ENCODE measurements at regions not wholly inside any gene's neighbourhood (a gene's known extent, or its start where the extent isn't known, plus 50 kb on each side); places are given as distances from the start of the nearest gene placed in this dataset.
"Not testable (repeated sequence)": the region's sequence is repeated elsewhere in the genome, so short reads cannot be mapped to it uniquely, and the experiment has no call there.

DNA sequence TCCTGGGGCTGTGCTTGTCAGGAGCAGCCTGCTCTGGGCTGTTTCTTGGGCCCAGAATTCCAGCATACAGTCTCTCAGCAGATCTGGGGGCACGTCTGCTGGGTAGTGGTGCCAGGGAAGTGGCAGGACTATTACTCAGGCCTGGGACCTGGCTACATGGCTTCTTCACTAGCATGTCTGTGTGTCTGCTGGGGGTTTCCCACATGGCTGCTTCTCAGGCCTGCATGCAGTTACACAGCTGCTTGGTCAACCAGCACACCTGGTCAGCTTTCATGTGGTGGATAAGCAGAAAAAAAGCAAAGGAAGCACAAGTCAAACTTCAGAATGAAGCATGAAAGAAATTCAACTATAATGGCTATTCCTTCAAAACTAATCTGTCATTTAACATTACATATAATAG lies 316.2 kb upstream of the NOX3 start:
- no peak for DNase-seq (ENCODE audit: low read depth in 2 of 2)

DNA sequence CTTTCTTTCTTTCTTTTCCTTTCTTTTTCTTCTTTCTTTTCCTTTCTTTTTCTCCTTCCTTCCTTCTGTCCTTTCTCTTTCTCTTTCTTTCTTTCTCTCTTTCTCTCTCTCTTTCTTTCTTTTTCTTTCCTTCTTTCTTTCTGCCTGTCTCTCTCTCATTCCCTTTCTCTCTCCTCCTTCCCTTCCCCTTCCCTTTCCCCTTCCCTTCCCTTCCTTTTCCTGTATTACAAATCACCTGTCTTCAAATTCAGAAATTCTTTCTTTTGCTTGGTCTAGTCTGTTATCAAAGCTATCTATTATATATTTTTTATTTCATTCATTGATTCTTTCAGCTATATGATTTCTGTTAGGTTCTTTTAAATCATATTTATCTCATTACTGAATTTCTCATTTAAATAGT lies 315.2 kb upstream of the NOX3 start:
- DNase-seq (ENCODE audit: low read depth in 2 of 2), result no peak

DNA sequence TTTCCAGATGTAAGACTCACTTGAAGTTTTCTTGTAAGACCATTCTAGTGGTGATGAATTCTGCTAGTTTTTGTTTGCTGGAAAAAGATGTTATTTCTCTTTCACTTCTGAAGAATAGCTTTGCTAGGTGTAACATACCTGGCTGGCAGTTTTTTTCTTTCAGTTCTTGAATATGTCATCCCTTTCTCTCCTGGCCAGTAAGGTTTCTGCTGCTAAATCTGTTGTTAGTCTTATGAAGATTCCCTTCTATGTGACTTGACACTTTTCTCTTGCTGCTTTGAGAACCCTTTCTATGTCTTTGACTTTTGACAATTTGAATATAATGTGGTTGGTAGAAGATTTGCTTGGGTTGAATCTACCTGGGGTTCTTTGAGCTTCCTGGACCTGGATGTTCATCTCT lies 314.7 kb upstream of the NOX3 start:
- no peak for DNase-seq (ENCODE audit: low read depth in 2 of 2)

DNA sequence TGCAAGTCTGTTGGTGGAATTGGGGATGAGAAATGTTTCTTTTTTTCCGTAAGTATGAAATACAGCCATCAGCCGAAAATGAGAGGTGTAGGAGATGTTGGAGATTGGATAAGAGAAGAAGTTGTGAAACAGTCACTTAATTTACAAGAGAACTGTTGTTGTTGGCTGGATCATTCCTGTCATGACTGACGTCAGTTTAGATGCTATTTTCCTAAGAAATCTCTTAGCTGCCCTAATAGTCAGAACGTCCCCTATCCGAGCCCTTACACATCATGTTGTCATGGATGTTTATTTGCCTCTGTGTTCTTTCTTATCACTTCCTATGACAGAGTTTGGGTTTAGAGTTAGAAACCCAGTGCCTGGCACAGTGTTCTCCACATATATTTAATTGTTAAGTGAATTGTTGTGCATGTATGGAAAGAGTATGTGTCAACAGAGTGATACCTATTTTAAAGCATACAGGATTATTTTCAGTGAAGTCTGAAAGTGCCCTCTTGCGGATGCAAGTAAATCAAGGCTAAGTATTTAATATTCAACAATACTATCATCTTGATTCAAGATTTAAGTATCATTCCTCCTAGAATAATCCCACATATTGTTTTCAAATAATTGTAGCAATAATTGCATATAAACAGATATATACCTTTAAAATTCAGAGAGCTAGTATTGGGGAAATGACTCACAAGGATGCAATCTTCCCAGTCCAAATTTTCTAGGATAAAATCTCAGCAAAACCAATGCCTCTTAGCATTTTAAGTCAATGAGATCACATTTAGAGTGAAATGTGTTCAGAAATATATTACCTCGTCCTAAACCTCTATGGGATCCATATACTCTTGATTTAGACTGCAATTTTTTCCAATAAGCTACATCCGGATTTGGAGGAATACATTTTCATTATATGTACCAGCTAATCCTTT lies 309.9 kb upstream of the NOX3 start:
- peak; percentile 30 to 35 for DNase-seq (ENCODE audit: low read depth in 2 of 2)

DNA sequence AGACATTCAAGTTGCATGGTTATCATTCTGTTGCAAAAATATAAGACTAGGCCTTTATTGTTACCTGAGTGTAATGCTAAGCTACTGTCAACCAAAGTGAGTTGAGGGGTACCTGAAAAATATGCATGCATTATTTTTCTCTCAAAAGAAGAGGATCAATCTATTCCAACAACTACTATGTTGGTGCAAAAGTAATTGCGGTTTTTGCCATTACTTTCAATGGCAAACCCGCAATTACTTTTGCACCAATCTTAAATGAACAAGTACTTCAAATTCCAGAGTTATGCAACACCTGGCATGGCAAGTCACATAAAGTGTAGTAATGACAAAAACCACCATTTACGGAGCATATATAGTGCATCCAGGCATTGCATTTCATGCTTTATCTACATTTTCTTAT lies 307.0 kb upstream of the NOX3 start:
- no peak for DNase-seq (ENCODE audit: low read depth in 2 of 2)

DNA sequence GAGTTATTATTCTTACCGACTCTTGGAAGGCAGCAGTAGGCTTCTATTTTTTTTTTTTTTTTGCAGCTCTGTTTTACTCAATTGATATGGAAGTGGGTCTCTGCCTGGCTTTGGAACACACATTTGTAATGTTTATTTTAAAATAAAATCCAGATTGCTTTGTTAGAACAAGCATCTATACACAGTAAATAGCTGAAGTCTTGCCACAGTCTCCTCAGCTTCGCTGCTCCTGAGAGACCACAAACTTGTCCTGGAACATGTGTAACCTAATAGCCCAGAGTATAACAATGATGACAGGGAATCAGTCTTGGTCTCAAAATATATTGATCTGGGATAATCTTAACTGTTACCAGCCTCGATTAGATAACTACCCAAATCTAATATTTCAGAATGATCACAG lies 299.8 kb upstream of the NOX3 start:
- DNase-seq (ENCODE audit: low read depth in 2 of 2), result no peak

DNA sequence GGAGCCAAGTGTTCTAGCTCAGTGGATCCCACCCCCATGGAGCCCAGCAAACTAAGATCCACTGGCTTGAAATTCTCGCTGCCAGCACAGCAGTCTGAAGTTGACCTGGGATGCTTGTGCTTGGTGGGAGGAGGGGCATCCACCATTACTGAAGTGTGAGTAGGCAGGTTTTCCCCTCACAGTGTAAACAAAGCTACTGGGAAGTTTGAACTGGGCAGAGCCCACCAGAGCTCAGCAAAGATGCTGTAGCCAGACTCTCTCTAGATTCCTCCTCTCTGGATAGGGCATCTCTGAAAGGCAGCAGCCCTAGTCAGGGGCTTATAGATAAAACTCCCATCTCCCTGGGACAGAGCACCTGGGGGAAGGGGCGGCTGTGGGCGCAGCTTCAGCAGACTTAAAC lies 293.1 kb upstream of the NOX3 start:
- DNase-seq (ENCODE audit: low read depth in 2 of 2), result not testable (repeated sequence)

DNA sequence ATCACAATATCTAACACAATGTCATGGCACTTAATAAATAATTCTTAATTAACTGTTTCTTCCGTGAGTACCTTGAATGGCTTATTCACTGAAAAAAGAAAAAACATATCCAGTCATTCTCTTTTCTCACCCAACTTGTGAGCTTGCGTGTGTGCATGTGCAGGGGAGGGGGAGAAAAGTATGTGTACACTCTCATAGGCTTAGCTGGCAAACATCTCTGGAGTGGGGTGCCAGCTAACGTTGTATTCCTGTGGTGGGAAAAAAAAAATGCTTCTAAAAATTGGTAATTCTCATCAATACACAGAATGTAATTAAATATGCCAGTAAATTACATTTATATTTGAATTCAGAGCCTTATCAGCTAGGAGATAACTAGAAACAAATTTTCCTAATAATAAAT lies 291.9 kb upstream of the NOX3 start:
- no peak for DNase-seq (ENCODE audit: low read depth in 2 of 2)

DNA sequence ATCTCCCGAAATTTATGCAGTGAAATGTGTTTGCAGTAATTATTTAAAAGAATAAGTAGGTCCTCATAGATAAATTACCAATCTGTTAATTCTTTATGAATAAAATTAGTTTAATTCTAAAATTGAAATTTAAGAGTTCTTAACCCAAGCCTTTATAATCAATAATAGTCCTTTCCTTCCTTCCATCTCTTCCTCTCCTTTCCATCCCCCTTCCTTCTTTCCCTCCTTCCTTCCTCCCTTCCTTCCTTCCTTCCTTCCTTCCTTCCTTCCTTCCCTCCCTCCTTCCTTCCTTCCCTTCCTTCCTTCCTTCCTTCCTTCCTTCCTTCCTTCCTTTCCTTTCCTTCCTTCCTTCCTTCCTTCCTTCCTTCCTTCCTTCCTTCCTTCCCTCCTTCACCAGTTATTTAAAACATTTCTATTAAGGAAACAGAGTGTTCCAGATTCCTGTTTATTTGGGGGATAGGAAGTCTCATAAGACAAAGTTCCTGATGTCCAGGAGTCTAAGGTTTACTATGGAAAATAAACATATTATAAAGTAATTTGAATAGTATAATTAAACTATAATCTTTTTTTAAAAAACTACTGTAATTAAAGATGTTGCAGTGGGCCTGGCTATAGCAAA lies 285.3 kb upstream of the NOX3 start:
- DNase-seq (ENCODE audit: low read depth in 2 of 2), result no peak

DNA sequence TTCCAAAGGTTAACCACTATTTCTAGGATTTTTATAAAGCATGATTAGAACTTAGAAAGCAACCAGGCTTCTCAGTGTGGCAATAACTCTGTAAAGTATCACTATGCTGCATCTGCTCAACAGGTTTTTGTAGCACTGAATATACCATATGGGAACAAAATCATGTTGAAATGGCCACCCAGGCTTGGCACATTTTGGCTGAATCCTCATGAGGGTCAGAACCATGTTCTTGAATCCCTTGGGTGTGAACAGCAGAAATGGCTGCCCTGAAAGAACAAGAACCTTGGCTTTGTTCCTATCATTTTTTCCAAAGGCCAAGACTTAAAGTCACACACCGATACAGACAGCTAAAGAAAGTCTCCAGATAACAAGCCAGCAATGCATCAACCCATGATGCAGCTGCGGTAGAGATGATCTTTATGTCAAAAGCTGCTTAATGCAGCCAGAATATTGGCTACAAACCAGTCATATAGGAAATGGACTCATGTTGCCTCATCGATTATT lies 283.0 kb upstream of the NOX3 start:
- DNase-seq (ENCODE audit: low read depth in 2 of 2), result no peak

DNA sequence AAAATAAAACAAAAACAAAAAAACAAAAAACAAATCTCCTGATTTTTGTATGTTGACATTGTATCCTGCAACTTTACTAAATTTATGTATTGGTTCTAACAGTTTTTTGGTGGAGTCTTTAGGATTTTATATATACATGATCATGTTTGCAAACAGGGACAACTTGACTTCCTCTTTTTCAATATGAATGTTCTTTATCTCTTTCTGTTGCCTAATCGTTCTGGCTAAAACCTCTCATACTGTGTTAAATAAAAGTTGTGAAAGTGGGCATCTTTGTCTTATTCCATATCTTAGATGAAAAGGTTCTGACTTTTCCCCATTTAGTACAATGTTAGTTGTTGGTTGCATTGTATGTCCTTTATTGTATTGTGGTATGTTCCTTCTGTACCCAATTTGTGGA lies 261.7 kb upstream of the NOX3 start:
- DNase-seq (ENCODE audit: low read depth in 2 of 2), result no peak

DNA sequence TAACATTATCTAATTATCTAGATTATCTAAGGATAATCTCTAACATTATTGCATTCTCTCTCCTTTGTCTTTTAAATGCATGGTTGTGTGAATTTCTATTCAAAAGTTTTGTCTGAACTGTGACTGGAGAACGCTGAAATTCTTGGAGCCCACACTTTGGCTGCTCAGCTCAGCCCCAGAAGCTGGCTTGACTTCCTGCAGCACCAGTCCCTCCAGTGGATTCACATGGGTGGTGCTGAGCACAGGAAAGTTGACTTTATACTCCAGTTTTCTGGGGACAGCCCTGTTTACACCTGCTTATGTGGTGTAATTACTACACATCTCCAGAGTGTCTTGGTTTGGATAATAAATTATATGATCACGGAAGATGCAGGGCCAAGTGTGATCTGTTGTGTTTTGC lies 255.1 kb upstream of the NOX3 start:
- no peak for DNase-seq (ENCODE audit: low read depth in 2 of 2)

DNA sequence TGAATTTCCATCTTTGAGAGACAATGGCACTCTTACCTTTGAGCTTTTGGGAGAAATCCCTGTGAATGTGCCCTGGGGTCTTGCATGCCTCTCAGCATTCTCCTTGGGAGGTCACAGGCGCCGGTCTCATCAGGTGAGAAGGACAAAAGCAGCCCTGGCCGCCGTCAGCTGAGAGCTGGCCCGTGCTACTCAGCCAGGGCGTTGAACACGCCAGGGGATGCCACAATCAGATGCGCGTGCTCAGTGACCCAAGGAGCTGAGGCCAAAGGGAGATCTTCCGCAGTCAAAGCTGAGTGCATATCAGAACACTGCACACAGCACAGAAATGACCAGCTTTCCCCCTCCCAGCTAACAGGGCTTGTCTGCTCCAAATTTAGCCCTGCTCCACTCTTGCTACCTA lies 253.6 kb upstream of the NOX3 start:
- no peak for DNase-seq (ENCODE audit: low read depth in 2 of 2)

DNA sequence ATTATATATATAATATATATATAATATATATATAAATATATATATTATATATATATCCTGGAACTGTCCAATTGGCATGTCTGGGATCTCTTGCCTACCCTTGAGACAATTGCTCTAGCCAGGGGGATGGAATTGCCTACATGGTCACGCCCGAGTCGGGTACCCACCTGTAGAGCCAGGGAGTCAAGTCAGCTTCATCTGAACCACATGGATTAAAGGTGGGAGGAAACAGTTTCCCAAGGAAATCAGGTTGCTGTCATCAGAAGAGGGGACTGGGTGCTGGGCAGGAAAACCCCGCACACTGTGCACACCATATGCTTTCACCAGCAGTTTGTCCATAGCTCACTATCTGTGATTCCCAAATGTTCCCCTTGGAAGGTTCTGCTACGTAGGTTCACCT lies 252.5 kb upstream of the NOX3 start:
- no peak for DNase-seq (ENCODE audit: low read depth in 2 of 2)

DNA sequence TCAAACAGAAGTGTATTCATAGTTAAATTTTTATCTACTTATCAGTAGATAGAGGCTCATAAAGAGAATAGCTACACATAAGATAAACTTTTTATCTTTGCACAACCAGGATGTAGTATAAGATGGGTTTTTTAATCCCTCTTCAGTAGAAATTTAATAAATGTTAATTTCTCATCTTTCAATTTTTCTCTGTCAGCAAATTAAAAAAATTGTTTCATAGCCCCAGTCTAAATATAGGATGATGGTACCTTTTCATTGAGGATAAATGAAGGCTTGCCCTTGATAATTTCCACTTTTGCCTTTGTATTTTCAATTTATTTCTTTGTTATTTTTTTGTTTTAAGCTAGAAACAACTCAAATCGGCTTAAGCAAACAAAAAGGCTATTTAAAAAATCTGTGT lies 251.2 kb upstream of the NOX3 start:
- no peak for DNase-seq (ENCODE audit: low read depth in 2 of 2)

DNA sequence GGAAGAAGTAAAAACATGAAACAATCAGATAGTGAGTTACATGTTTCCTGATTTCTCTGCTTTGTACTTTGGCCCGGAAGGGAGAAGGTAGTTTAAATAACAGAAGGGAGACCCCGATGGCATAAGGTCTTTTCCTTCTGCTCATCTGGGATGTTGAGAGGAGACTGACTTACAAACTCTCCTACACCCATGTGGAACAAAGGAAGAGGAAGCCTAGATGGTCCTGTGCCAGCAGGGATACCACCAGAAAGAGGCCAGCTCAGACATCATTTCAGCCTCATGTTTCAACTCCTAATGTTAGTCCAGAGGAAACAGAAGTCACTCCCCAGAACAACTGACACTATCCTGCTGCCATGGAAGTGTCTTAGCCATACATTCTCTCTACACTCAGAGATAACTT lies 250.7 kb upstream of the NOX3 start:
- DNase-seq (ENCODE audit: low read depth in 2 of 2), result no peak

DNA sequence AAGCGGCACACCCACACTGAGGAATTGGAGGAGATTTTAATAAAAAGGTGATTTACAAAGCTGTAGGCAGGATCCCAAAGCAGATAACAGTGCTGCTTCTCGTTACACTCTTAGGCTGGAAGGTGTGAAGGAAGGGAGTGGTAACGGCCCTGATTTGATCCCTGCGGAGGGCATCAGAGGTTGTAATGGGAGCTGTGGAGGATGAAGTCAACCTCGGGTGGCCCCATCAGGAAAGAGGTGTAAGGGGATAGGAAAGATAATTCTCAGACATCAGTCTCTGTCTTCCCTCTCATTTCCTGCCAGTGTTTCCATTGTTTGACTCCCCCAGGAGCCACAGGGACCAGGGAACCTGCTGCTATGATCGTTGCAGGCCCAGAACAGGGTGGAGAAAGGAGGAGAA lies 245.7 kb upstream of the NOX3 start:
- no peak for DNase-seq (ENCODE audit: low read depth in 2 of 2)

DNA sequence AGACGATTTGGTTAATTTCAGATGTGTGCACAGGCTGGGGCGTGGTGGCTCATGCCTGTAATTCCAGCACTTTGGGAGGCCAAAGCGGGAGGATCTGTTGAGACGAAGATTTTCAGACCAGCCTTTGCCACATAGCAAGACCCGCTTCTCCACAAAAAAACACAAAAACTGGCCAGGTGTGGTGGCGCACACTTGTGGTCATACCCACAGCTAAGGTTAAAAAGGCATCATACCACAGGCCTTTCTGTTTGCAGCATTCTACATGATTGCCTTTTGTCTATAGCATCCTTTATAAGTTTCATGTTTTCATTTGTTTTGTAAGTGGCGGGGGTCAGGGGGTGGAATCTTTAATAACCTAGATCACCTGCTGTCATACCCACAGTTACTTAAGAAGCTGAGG lies 239.9 kb upstream of the NOX3 start:
- no peak for DNase-seq (ENCODE audit: low read depth in 2 of 2)

DNA sequence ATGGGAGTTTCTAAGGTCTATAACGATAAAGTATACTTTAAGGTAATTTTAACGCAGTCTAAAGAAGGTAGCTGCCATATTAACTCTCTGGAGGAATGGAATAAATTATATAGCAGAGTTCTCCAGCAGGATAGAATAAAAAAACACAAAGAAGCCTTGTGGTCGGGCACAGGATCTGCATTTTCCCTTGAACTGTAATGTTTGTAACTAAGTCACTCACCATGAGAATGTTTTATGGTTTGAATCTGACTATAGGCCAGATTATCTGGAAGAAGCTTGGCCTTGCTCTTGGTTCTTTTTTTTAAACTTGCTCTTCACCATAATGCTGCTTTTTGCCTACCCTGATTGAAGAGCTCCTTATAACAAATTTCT lies 238.8 kb upstream of the NOX3 start:
- no peak for DNase-seq (ENCODE audit: low read depth in 2 of 2)

DNA sequence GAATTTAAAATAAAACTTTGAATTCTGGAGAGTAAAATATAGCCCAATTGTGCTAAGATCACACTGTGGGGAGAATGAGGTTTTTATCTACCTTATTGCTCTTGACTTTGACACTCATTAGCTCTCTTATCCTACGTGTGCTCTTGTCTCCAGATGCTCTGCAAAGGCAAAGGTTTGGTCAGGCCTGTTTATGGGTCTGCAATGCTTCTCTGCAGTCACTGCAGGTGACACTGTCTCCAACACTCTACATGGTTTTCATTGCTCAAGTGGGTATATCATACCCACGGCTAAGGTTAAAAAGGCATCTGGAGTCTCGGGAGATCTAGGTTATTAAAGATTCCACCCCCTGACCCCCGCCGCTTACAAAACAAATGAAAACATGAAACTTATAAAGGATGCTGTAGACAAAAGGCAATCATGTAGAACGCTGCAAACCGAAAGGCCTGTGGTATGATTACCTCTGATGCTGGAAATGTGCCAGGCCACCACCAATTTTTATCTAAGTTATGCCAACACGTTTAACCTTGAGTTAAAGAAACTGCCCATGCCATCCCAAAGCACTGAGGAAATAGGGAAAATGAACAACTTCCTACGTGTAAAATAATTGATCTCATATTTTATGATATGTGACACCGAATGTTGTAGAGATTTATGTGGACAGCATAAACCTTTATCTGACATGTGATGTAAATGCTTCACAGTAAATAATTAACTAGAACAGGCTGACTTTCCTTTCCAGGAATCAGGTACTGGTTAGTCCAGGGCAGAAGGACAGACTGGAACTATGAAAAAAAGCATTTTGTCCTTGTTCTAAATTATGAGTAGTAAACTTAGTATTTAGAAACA lies 238.2 kb upstream of the NOX3 start:
- DNase-seq (ENCODE audit: low read depth in 2 of 2), result no peak

DNA sequence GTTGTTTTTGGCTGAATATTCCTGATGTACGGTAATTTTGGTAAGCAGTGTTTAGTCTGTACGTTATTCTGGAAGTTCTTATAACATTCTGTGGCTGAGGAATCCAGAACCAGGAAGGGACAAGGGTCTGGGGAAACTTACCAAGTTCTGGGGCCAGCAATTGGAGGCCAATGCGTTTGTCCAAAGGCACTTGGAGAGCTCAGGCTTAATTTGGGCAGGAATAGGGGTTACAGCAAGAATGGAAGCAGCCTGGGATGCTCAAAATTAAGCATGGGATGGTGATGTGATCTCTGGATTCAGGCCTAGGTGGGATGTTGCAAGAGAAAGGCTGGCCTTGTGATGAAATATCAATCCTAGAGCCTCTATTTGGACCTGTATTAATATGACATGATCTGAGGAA lies 235.2 kb upstream of the NOX3 start:
- no peak for DNase-seq (ENCODE audit: low read depth in 2 of 2)

DNA sequence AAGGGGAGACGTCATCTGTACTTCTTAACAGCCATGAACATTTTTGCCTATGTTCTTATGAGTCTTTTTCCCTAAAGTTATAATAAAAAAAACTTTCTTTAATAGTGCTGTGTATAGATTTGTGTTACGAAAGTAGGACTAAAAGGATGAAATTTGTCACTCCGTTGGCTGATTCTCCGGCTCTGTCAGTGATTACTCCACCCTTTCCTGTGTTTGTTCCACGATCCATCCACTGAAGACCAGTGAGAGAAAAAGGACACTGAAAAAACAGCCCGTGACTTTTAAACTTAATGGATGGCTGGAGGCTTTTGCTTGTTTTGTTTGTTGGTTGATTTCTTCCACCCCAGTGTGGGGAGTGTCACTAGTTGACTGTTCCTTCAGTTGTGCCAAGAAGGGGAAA lies 232.0 kb upstream of the NOX3 start:
- no peak for DNase-seq (ENCODE audit: low read depth in 2 of 2)

All from fibroblast of skin of left biceps (primary cell).